ENCODE measurements at regions not wholly inside any gene's neighbourhood (a gene's known extent, or its start where the extent isn't known, plus 50 kb on each side); places are given as distances from the start of the nearest gene placed in this dataset.

DNA sequence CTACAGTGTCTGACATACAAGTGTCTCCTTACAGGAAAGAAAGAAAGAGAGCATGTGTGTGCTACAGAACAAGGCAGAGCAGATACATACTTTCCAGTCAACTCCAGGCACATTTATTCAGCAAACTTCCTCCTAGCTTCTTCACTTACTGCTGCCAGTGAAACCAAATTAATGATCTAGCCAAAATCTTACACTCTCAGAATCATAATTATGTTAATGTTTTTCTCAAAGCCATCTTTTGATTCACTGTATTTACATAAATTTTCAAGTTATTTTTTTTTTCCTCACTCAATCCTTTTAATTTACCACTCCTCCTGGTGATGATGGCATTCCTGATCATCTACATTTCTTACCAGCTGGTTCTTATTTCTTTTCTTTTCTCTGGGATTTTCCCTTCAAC lies 326.7 kb downstream of the IGSF11 start:
- Mint-ChIP-seq H3K4me3 (no peak overlapping the region), H3K27ac (no peak overlapping the region), H3K9me3 (no peaks in the 10 kb centered on the region)

DNA sequence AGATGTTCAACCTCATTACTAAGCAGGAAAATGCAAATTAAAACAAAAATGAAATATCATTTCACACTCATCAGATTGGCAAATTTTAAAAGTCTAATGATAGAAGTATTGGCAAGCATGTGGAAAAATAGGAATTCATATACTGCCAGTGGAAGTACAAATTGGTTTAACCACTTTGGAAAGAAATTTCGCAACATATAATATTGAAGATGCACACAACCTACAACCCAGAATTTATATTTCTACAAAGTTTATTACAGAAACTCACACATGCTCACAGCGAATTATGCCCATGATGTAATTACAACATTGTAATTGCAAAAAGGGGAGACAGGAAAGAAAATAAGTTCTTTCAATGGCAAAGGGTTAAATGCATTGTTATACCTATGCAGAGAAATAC lies 324.1 kb downstream of the IGSF11 start:
- peaks cover 4% of the 10 kb centered on the region for H3K27me3 Mint-ChIP-seq
- no peaks in the 10 kb centered on the region for H3K9me3 Mint-ChIP-seq
- no peak overlapping the region for H3K4me3 Mint-ChIP-seq
- no peak overlapping the region for H3K27ac Mint-ChIP-seq
- H3K36me3 Mint-ChIP-seq: no peaks in the 10 kb centered on the region
- no peaks in the 10 kb centered on the region for H3K4me1 Mint-ChIP-seq

More for the DNA sequence above, 326.7 kb downstream of the IGSF11 start:
- Mint-ChIP-seq H3K4me1 (no peaks in the 10 kb centered on the region), H3K27me3 (peaks cover 4% of the 10 kb centered on the region), H3K36me3 (no peaks in the 10 kb centered on the region)

DNA sequence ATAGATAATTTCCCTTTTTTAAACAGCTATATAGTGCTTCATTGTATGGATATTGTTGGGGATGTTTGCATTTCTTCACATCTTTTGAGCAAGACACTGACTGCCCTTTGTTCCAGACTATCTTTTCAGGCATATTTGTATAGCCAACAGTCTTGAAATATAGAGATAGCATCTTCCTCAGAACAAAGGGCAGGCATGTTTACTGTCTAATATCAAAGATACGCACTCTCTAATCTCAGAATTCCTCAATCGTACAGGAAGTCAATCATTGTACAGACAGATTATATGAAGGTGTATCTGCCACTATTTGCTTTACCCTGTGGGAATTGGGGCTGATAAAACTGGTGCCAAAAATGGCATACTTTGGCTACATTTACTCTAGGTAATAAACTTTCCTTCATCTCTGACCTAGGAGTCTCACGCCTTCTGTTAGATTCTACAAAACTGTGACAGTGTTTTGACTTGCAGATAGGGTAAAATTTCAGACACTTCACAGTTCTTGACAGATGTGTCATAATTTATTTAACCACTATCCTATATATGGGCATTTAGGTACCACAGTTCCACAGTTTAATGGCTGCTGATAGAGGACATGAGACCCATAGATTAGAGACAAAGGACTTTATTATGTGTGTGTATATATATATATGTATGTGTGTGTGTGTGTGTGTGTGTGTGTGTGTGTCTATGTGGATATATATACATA lies 321.0 kb downstream of the IGSF11 start:
- H3K27ac Mint-ChIP-seq: no peak overlapping the region
- H3K36me3 Mint-ChIP-seq: no peaks in the 10 kb centered on the region
- no peak overlapping the region for H3K4me3 Mint-ChIP-seq
- no peaks in the 10 kb centered on the region for H3K27me3 Mint-ChIP-seq
- no peaks in the 10 kb centered on the region for H3K9me3 Mint-ChIP-seq
- H3K4me1 Mint-ChIP-seq: no peaks in the 10 kb centered on the region

DNA sequence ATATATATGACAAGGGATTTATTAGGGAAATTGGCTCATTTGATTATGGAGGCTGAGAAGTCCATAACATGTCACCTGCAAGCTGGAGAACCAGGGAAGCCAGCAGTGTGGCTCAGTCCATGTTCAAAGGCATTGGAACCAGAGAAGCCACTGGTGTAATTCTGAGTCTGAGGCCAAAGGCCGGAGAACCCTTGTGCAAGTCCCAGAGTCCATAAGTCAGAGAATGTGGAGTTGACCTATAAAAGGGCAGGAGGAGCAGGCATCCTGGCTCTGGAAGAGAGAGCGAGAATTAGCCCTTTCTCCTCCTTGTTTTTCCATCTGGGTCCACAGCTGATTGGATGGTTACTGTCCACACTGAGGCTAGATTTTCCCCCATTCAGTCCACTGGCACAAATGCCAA lies 319.8 kb downstream of the IGSF11 start:
- Mint-ChIP-seq H3K9me3 (peaks cover under 1% of the 10 kb centered on the region), H3K27ac (no peak overlapping the region), H3K4me1 (no peaks in the 10 kb centered on the region), H3K4me3 (no peak overlapping the region), H3K27me3 (no peaks in the 10 kb centered on the region), H3K36me3 (no peaks in the 10 kb centered on the region)

DNA sequence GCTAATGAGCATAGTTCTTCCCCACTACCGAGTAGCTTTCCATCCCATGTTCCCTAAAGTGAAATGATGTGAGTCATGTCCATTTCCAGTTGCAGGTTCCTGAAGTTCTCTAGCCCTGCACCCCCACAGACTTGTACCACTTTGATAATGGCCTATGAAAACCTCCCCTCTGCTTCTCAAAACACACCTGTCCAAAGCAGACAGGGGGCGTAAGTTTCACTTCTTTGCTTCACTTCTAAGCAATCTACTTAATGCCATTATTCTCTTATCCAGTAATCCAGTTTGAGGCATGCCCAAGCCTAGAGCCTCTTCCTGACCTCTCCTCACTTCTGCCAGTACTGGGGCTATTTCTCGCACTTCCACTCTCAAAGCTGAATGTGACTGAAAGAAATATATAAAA lies 305.1 kb downstream of the IGSF11 start:
- peaks cover 6% of the 10 kb centered on the region for H3K27me3 Mint-ChIP-seq
- H3K36me3 Mint-ChIP-seq: no peaks in the 10 kb centered on the region
- H3K4me1 Mint-ChIP-seq: no peaks in the 10 kb centered on the region
- no peaks in the 10 kb centered on the region for H3K9me3 Mint-ChIP-seq
- no peak overlapping the region for H3K4me3 Mint-ChIP-seq
- no peak overlapping the region for H3K27ac Mint-ChIP-seq

DNA sequence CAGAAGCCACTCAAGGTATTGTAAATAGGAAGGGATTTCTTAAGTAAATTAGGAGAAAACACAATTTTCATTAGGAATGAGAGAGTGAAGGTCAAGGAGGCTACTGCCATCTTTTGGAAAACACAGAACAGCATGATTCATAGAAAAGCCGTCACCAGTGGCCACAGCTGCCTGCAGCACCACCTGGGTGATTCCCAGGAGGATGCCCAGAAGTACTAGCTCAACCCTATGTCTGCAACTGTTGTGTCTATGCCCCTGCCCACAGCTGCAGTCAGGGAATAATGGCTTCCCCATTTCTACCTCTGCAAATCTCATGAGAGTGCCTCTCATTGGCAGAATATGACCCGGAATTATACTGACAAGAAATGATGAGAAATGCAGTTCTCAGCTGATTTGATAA lies 300.0 kb downstream of the IGSF11 start:
- Mint-ChIP-seq H3K4me3 (no peak overlapping the region), H3K27me3 (no peaks in the 10 kb centered on the region), H3K9me3 (no peaks in the 10 kb centered on the region), H3K27ac (no peak overlapping the region), H3K36me3 (no peaks in the 10 kb centered on the region), H3K4me1 (no peaks in the 10 kb centered on the region)

DNA sequence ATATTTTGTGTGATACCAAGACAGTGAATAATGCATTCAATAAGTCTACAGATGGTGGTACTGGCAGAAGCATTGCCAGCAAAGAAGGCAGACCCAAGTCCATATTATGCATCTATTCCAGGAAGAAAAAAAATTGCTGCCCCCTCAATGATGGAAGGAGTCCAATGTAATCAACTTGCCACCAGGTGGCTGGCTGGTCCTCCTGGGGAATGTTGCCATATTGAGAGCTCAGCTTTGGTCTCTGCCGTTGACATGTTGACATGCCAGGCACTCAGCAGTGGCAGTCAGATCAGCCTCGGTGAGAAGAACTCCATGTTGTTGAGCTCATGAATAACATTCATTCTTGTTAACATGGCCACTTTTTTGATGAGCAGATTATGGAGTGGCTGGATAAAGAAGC lies 298.5 kb downstream of the IGSF11 start:
- Mint-ChIP-seq H3K27me3 (no peaks in the 10 kb centered on the region), H3K27ac (no peak overlapping the region), H3K36me3 (no peaks in the 10 kb centered on the region), H3K4me1 (no peaks in the 10 kb centered on the region), H3K9me3 (no peaks in the 10 kb centered on the region), H3K4me3 (no peak overlapping the region)

DNA sequence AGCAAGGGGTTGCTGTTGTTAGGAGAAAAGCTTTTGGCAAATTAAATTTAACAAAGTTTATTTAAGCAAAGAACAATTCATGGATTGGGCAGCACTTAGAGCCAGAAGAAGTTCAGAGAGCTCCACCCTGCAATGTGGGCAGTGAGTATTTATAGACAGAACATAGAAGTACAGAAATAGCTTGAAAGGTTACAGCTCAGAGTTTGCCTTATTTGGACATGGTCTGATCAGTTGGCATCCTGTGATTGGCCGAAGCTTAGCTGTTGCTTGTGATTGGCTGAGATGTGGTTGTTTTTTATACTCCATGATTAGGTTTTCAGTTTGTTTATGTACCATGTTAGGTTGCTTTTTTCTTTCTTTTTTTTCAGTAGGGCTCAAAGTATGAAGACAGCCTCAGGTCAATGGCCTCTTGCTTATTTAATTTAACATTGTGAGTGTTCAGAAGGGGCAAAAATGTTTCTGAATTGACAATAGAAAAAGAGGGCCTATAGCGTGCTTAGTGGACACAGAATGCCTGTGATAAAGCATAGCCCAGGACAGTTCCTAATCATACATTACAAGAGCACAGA lies 293.8 kb downstream of the IGSF11 start:
- Mint-ChIP-seq H3K4me3 (no peak overlapping the region), H3K27ac (no peak overlapping the region), H3K9me3 (peaks cover 5% of the 10 kb centered on the region), H3K36me3 (no peaks in the 10 kb centered on the region), H3K4me1 (no peaks in the 10 kb centered on the region), H3K27me3 (peaks cover 7% of the 10 kb centered on the region)

DNA sequence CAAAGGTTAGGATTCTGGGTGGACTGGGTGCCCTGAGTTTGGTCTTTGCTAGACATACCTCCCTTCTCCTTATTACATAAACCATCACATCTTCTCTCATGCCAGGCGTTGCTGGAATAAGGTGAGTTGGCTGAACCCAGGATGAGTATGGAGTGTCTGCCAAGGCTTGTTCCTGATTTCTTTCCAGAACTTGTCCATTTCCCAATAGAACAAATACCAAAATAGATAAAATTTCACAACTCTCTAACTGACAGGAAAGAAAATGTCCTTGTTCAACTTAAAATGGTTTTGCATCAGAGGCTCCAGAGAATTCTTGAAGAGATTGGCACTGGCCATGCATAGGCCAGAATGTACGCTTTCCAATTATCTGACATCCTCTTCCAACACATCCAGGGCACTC lies 291.9 kb downstream of the IGSF11 start:
- Mint-ChIP-seq H3K4me1 (no peaks in the 10 kb centered on the region), H3K9me3 (peaks cover 5% of the 10 kb centered on the region), H3K4me3 (no peak overlapping the region), H3K27me3 (peaks cover 7% of the 10 kb centered on the region), H3K27ac (no peak overlapping the region), H3K36me3 (no peaks in the 10 kb centered on the region)

DNA sequence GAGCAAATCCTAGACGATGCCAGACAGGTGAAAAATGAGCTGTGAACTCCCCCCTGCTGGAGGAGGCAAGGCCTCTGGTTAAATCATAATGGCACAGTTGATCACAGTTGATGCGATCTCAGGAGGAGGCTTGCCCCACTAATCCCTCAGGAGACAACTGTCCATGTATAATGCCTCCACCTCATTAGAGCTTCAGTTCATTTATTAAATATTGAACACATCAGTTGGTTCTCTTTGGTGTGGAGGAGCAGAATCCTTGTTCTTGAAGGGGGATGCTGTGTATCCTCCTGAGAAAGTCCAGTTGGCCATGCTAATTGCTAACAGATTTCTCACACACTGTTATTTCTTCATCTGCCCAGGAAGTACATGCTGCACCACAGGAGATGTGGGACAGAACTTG lies 290.5 kb downstream of the IGSF11 start:
- H3K27ac Mint-ChIP-seq: no peak overlapping the region
- no peaks in the 10 kb centered on the region for H3K4me1 Mint-ChIP-seq
- peaks cover 7% of the 10 kb centered on the region for H3K27me3 Mint-ChIP-seq
- no peaks in the 10 kb centered on the region for H3K36me3 Mint-ChIP-seq
- H3K9me3 Mint-ChIP-seq: peaks cover 10% of the 10 kb centered on the region
- no peak overlapping the region for H3K4me3 Mint-ChIP-seq

DNA sequence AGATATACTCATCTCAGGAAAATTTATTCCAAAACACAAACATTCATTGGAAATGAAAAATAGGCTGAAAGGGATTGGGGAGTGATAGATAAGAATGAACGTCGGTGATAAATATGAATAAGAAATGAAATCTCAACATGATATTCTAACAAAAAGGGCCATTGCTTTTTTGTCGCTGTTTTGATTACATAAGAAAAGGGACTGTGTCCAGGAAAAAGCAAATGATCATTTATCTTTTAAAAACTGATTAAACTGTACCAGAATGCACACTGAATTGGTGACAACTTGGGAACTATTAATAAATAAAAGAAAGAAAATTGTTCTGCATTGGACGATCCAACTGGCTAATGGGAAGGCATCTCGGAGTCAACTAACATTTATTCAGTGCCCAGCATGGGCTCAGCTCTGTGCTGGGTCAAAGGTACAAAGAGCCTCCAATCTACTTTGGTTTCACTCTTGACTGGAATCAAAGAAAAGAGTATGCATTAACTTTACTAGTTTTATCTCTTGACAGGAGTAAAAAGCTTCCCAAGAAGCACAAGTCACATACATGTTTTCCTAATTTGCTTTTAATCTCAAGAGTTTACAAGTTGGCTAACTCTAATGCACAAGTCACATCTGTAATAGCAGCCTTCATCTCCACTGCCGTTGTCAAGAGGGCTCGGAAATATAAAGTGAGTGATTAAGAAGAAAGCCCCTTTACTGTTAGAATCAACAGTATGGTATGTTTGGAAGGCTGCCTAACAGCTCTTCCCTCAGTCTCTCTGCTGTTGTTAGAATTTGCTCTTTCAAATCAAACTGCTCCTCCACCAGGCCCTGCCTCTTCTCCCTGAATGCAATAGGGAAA lies 280.0 kb downstream of the IGSF11 start:
- Mint-ChIP-seq H3K36me3 (no peaks in the 10 kb centered on the region), H3K4me1 (no peaks in the 10 kb centered on the region), H3K27ac (no peak overlapping the region), H3K9me3 (peaks cover 13% of the 10 kb centered on the region), H3K27me3 (peaks cover 1% of the 10 kb centered on the region), H3K4me3 (no peak overlapping the region)

DNA sequence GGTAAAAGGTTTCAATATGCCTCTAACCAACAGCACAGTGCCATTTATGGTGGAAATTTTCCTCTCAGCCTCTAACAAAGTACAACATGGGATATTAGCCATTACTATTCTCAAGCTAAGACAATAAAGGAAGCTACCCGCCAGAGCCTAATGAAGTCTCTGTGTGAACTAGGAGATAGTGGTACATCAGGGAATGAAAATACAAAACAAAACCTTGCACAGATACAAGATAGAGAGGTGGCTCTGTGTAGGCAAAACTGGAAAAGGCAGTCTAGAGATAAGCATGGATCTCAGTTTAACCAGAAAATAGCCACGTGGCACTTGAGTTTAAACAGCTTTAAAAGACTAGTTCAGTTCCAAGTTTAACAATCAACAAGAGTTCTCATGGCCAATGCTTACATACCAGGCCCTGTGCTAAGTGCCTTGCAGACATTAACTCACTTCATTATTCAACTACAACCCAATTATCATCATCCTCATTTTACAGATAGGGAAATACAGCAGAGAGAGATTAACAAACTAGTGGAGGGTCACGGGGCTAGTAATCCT lies 279.3 kb downstream of the IGSF11 start:
- Mint-ChIP-seq H3K27ac (no peak overlapping the region), H3K4me3 (no peak overlapping the region), H3K36me3 (no peaks in the 10 kb centered on the region), H3K27me3 (peaks cover 1% of the 10 kb centered on the region), H3K9me3 (peaks cover 13% of the 10 kb centered on the region), H3K4me1 (no peaks in the 10 kb centered on the region)

DNA sequence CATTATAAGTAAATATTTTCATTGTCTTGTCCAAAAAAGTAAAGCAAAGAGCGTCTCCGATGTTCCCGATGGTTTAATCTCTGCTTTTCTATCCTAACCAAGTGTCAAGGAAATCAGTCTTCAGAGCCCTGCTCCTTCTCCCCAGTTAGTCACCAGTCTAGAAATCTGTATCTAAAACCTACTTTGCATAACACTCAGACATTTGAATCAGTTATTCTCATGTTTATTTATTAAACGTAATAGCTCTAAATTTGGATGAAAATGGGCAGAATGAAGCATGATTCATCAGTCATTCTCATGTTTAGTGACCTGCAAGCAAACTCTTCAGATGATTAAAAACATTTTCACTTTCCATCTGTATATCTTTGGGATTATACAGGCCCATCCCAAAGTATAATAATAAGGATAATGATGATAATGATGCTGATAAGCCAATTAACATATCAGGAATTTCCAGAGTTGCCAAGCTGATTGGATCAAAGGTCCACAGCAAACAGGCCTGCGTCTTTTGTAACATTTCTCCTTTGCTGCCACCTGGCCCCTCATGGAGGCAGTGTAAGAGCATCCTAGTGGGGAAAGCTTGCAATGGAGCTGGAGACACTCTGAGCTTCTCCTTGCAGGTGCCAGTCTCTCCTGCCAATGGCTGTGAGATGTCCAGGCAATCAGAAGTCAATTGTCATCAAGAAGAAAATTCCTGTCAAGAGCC lies 273.9 kb downstream of the IGSF11 start:
- no peaks in the 10 kb centered on the region for H3K36me3 Mint-ChIP-seq
- no peaks in the 10 kb centered on the region for H3K4me1 Mint-ChIP-seq
- H3K27me3 Mint-ChIP-seq: no peaks in the 10 kb centered on the region
- H3K27ac Mint-ChIP-seq: no peak overlapping the region
- no peaks in the 10 kb centered on the region for H3K9me3 Mint-ChIP-seq
- H3K4me3 Mint-ChIP-seq: no peak overlapping the region

DNA sequence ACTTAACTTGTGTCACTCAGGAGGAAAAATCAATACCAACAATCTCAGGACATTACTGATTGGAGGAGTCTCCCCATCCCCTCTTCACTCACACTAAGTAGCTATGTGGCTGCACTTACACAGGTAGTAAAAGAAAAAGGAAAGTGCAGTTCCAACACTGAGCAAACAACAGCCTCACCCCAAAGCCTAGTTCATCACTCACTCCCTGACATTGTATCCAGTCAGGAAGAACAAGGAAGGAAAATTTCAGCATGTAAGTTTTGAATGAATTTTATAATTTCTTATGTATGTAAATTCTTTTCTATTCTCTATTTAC lies 273.4 kb downstream of the IGSF11 start:
- H3K4me3 Mint-ChIP-seq: no peak overlapping the region
- H3K36me3 Mint-ChIP-seq: no peaks in the 10 kb centered on the region
- no peaks in the 10 kb centered on the region for H3K9me3 Mint-ChIP-seq
- H3K4me1 Mint-ChIP-seq: no peaks in the 10 kb centered on the region
- peaks cover under 1% of the 10 kb centered on the region for H3K27me3 Mint-ChIP-seq
- no peak overlapping the region for H3K27ac Mint-ChIP-seq

DNA sequence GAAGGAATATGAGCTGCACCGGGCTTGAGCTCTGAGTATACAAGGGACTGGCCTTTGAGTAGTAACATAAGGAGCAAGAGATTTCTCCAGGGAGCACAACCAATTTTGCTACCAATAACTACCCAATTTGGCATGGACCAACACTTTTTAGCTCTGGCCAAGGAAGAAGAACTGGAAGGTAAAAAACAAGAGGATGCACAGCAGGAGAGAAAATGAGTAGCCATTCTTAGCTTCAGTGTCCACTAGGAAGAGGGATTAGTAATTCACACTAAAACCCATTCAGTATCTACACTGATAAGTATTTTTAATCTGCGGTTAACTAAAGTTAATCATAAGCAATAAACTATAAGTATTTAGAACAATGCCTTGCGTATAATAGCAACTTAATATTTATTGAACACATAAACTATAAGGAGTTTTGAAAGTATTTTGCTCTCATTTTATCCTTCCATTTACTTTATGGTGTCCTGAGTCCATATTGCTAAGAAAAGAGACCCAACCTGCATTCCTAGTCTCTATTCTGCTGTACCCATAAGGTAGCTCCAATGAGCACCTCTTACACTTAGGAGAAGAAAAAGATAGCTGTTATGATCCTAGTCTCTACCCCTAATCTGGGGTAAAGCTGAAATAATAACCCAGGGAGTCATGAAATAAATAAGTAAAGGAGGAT lies 268.9 kb downstream of the IGSF11 start:
- H3K27me3 Mint-ChIP-seq: peaks cover 2% of the 10 kb centered on the region
- no peaks in the 10 kb centered on the region for H3K36me3 Mint-ChIP-seq
- no peak overlapping the region for H3K4me3 Mint-ChIP-seq
- no peaks in the 10 kb centered on the region for H3K9me3 Mint-ChIP-seq
- H3K27ac Mint-ChIP-seq: no peak overlapping the region
- H3K4me1 Mint-ChIP-seq: no peaks in the 10 kb centered on the region
